Progenitor cell of endocrine pancreas (in vitro differentiated cells): ENCODE measurements at regions not wholly inside any gene's neighbourhood (a gene's known extent, or its start where the extent isn't known, plus 50 kb on each side); places are given as distances from the start of the nearest gene placed in this dataset.

Experiments used
- DNase-seq: peaks from one replicate; pipeline ENCODE4 v3.0.0; 2021; ENCODE audit warnings: low spot score; ENCODE audit not compliant: unreplicated experiment
- H3K27ac Mint-ChIP-seq: 2 replicates; pipeline ENCODE4 v1.8.0; 2021; ENCODE audit warnings: mild to moderate bottlenecking, moderate library complexity, mixed read lengths
- H3K27me3 Mint-ChIP-seq: 2 replicates; pipeline ENCODE4 v1.8.0; 2021; ENCODE audit warnings: mixed read lengths
- H3K36me3 Mint-ChIP-seq: 2 replicates; pipeline ENCODE4 v1.8.0; 2022; ENCODE audit warnings: mixed read lengths; ENCODE audit not compliant: insufficient read depth
- H3K4me1 Mint-ChIP-seq: 2 replicates; pipeline ENCODE4 v1.8.0; 2021; ENCODE audit warnings: low read depth, mixed read lengths
- H3K4me3 Mint-ChIP-seq: 2 replicates; pipeline ENCODE4 v1.8.0; 2021; ENCODE audit warnings: low read depth, mild to moderate bottlenecking, moderate library complexity, mixed read lengths
- H3K9me3 Mint-ChIP-seq: 2 replicates; pipeline ENCODE4 v1.8.0; 2021; ENCODE audit warnings: low read depth, mixed read lengths
- CTCF ChIP-seq: fragments of 200-600 bp; sonication (generic); IDR thresholded peaks from one replicate; pipeline ENCODE4 v1.5.0; 2021; ENCODE audit warnings: antibody characterized with exemption, mild to moderate bottlenecking; ENCODE audit not compliant: unreplicated experiment

- Mint-ChIP-seq H3K4me3 (no peak overlapping the region), H3K27ac (no peak overlapping the region), H3K4me1 (no peaks in the 10 kb centered on the region), H3K36me3 (peaks cover 1% of the 10 kb centered on the region), H3K9me3 (peaks cover 32% of the 10 kb centered on the region), H3K27me3 (no peaks in the 10 kb centered on the region)
- no peak for DNase-seq
- TF ChIP-seq CTCF, result no peak
Observed at GRCh38 chr5:39869396-39869795, 444.6 kb upstream of the DAB2 start.

- Mint-ChIP-seq H3K27me3 (no peaks in the 10 kb centered on the region), H3K4me1 (no peaks in the 10 kb centered on the region), H3K4me3 (no peak overlapping the region), H3K36me3 (peaks cover 1% of the 10 kb centered on the region), H3K9me3 (peaks cover 32% of the 10 kb centered on the region), H3K27ac (no peak overlapping the region)
- DNase-seq, result no peak
- TF ChIP-seq CTCF, result no peak
Observed at GRCh38 chr5:39867923-39868322, 443.1 kb upstream of the DAB2 start.

- no peak for DNase-seq
- H3K4me1 Mint-ChIP-seq, result no peaks in the 10 kb centered on the region
- no peak overlapping the region for H3K27ac Mint-ChIP-seq
- no peak overlapping the region for H3K4me3 Mint-ChIP-seq
- H3K36me3 Mint-ChIP-seq, result no peaks in the 10 kb centered on the region
- no peaks in the 10 kb centered on the region for H3K27me3 Mint-ChIP-seq
- peaks cover 20% of the 10 kb centered on the region for H3K9me3 Mint-ChIP-seq
- no peak for TF ChIP-seq CTCF
Observed at GRCh38 chr5:39863926-39864552, 439.3 kb upstream of the DAB2 start.

- H3K4me1 Mint-ChIP-seq, result peaks cover 5% of the 10 kb centered on the region
- no peak overlapping the region for H3K27ac Mint-ChIP-seq
- H3K4me3 Mint-ChIP-seq, result no peak overlapping the region
- DNase-seq, result no peak
- no peak for TF ChIP-seq CTCF
- H3K36me3 Mint-ChIP-seq, result no peaks in the 10 kb centered on the region
- H3K9me3 Mint-ChIP-seq, result no peaks in the 10 kb centered on the region
- no peaks in the 10 kb centered on the region for H3K27me3 Mint-ChIP-seq
Observed at GRCh38 chr5:39857041-39857440, 432.3 kb upstream of the DAB2 start.

GRCh38 chr5:39854771-39855410, 430.1 kb upstream of the DAB2 start:
- Mint-ChIP-seq H3K4me1 (peaks cover 5% of the 10 kb centered on the region), H3K9me3 (no peaks in the 10 kb centered on the region), H3K36me3 (no peaks in the 10 kb centered on the region), H3K4me3 (no peak overlapping the region), H3K27ac (no peak overlapping the region), H3K27me3 (no peaks in the 10 kb centered on the region)
- DNase-seq, result no peak
- TF ChIP-seq CTCF, result no peak
